HEK293 (cell line): ENCODE measurements at regions not wholly inside any gene's neighbourhood (a gene's known extent, or its start where the extent isn't known, plus 50 kb on each side); places are given as distances from the start of the nearest gene placed in this dataset.

Experiments used
- CTCF ChIA-PET: fragments of 350-600 bp; formaldehyde crosslinking; extraction: SDS; loops from one replicate; lab custom pipeline; 2021; ENCODE audit warnings: antibody characterized with exemption; lab: Yijun Ruan, JAX
- POLR2A ChIA-PET: fragments of 300-600 bp; formaldehyde crosslinking; extraction: SDS; loops from one replicate; lab custom pipeline; 2020; ENCODE audit warnings: antibody characterized with exemption, inconsistent platforms; lab: Yijun Ruan, JAX
- H3K27ac ChIP-seq: fragments of 200-500 bp; sonication (Bioruptor generic); 2 replicates; pipeline ENCODE4 v1.5.1; 2014; ENCODE audit warnings: low read depth, low read length, control low read depth, inconsistent platforms; ENCODE audit errors: extremely low read depth
- H3K36me3 ChIP-seq, 2 experiments: fragments of 200-500 bp in 1 of 2; sonication (Bioruptor generic) in 1 of 2; 1 replicate in 1 of 2; 2 replicates in 1 of 2; pipeline ENCODE4 v1.5.1; 2014 to 2017; ENCODE audit warnings: inconsistent platforms in 2 of 2, low read length in 2 of 2; ENCODE audit not compliant: control insufficient read depth in 2 of 2, insufficient read depth in 1 of 2
- H3K4me1 ChIP-seq: fragments of 200-500 bp; sonication (Bioruptor generic); 2 replicates; pipeline ENCODE4 v1.5.1; 2014; ENCODE audit warnings: mild to moderate bottlenecking, low read length, inconsistent platforms; ENCODE audit not compliant: control insufficient read depth, insufficient read depth
- H3K4me3 ChIP-seq: 2 replicates; pipeline ENCODE4 v1.5.1; 2011; ENCODE audit warnings: low read depth, mild to moderate bottlenecking, control low read depth, low read length, moderate library complexity
- H3K9me3 ChIP-seq: fragments of 200-500 bp; sonication (Bioruptor generic); 2 replicates; pipeline ENCODE4 v1.5.1; 2014; ENCODE audit warnings: low read depth, low read length, inconsistent platforms; ENCODE audit not compliant: control insufficient read depth, insufficient read depth
- BCL11A ChIP-seq: fragments of 450-650 bp; formaldehyde crosslinking; IDR thresholded peaks from 2 replicates; pipeline ENCODE4 v1.5.1; 2016; ENCODE audit warnings: low read depth, missing biosample characterization, missing genetic modification characterization
- BCL11B ChIP-seq: fragments of 450-650 bp; formaldehyde crosslinking; IDR thresholded peaks from 2 replicates; pipeline ENCODE4 v1.5.1; 2016; ENCODE audit warnings: low read depth, missing biosample characterization, missing genetic modification characterization
- KLF1 ChIP-seq: fragments of 450-650 bp; formaldehyde crosslinking; IDR thresholded peaks from 2 replicates; pipeline ENCODE4 v1.5.1; 2016; ENCODE audit warnings: missing biosample characterization, missing genetic modification characterization
- KLF16 ChIP-seq: fragments of 450-650 bp; formaldehyde crosslinking; IDR thresholded peaks from 2 replicates; pipeline ENCODE4 v1.5.1; 2017; ENCODE audit warnings: missing biosample characterization, missing genetic modification characterization
- KLF17 ChIP-seq: fragments of 450-650 bp; formaldehyde crosslinking; IDR thresholded peaks from 2 replicates; pipeline ENCODE4 v1.5.1; 2016; ENCODE audit warnings: missing biosample characterization, missing genetic modification characterization
- PBX3 ChIP-seq: sonication (generic); formaldehyde crosslinking; IDR thresholded peaks from 2 replicates; pipeline ENCODE4 v1.8.1; 2022; ENCODE audit warnings: mild to moderate bottlenecking, moderate library complexity, missing genetic modification reagents
- SP3 ChIP-seq: fragments of 450-650 bp; formaldehyde crosslinking; IDR thresholded peaks from 2 replicates; pipeline ENCODE4 v1.5.1; 2016; ENCODE audit warnings: missing biosample characterization, missing genetic modification characterization
- TRIM28 ChIP-seq: IDR thresholded peaks from 2 replicates; pipeline ENCODE4 v1.6.1; 2011; ENCODE audit warnings: low read length, control low read depth, borderline replicate concordance
- ZBTB21 ChIP-seq: fragments of 450-650 bp; formaldehyde crosslinking; IDR thresholded peaks from 2 replicates; pipeline ENCODE4 v1.5.1; 2017; ENCODE audit warnings: missing biosample characterization, missing genetic modification characterization
- ZBTB48 ChIP-seq: fragments of 450-650 bp; formaldehyde crosslinking; IDR thresholded peaks from 2 replicates; pipeline ENCODE4 v1.5.1; 2016; ENCODE audit warnings: missing biosample characterization, missing genetic modification characterization
- ZEB2 ChIP-seq: fragments of 450-650 bp; formaldehyde crosslinking; IDR thresholded peaks from 2 replicates; pipeline ENCODE4 v1.5.1; 2016; ENCODE audit warnings: missing biosample characterization, missing genetic modification characterization
- ZFP3 ChIP-seq: fragments of 450-650 bp; formaldehyde crosslinking; IDR thresholded peaks from 2 replicates; pipeline ENCODE4 v1.5.1; 2016; ENCODE audit warnings: low read depth, missing biosample characterization, missing genetic modification characterization
- ZNF19 ChIP-seq: fragments of 450-650 bp; formaldehyde crosslinking; IDR thresholded peaks from 2 replicates; pipeline ENCODE4; 2016; ENCODE audit warnings: missing biosample characterization, missing genetic modification characterization, low read depth
- ZNF239 ChIP-seq: fragments of 450-650 bp; formaldehyde crosslinking; IDR thresholded peaks from 2 replicates; pipeline ENCODE4 v1.5.1; 2016; ENCODE audit warnings: missing biosample characterization, missing genetic modification characterization
- ZNF24 ChIP-seq: fragments of 450-650 bp; formaldehyde crosslinking; IDR thresholded peaks from 2 replicates; pipeline ENCODE4 v1.5.1; 2016; ENCODE audit warnings: missing biosample characterization, missing genetic modification characterization
- ZNF266 ChIP-seq: fragments of 450-650 bp; formaldehyde crosslinking; IDR thresholded peaks from 2 replicates; pipeline ENCODE4 v1.5.1; 2016; ENCODE audit warnings: missing biosample characterization, missing genetic modification characterization, low read depth
- ZNF274 ChIP-seq, 2 experiments: fragments of 200-500 bp in 1 of 2; fragments of 450-650 bp in 1 of 2; sonication (Bioruptor generic) in 1 of 2; formaldehyde crosslinking in 1 of 2; IDR thresholded peaks; 2 replicates each; pipeline versions ENCODE4 v1.5.1 to v1.6.1; 2014 to 2016; ENCODE audit warnings: borderline replicate concordance in 1 of 2, inconsistent platforms in 1 of 2, low read length in 1 of 2, missing biosample characterization in 1 of 2, missing genetic modification characterization in 1 of 2
- ZNF398 ChIP-seq: fragments of 450-650 bp; formaldehyde crosslinking; IDR thresholded peaks from 2 replicates; pipeline ENCODE4 v1.5.1; 2017; ENCODE audit warnings: missing biosample characterization, missing genetic modification characterization
- ZNF660 ChIP-seq: fragments of 450-650 bp; IDR thresholded peaks from 2 replicates; pipeline ENCODE4 v1.5.1; 2018; ENCODE audit warnings: missing biosample characterization, mild to moderate bottlenecking, missing genetic modification characterization
- ZNF791 ChIP-seq: fragments of 450-650 bp; formaldehyde crosslinking; IDR thresholded peaks from 2 replicates; pipeline ENCODE4 v1.5.1; 2016; ENCODE audit warnings: missing biosample characterization, missing genetic modification characterization
- ZNF843 ChIP-seq: fragments of 450-650 bp; formaldehyde crosslinking; IDR thresholded peaks from 2 replicates; pipeline ENCODE4 v1.5.1; 2016; ENCODE audit warnings: missing biosample characterization, missing genetic modification characterization
- TF ChIP-seq, protein P1 (sequence below): fragments of 450-650 bp; formaldehyde crosslinking; IDR thresholded peaks from 2 replicates; pipeline ENCODE4 v1.5.1; 2016; ENCODE audit warnings: missing biosample characterization, missing genetic modification characterization
- TF ChIP-seq, protein P2 (sequence below): fragments of 450-650 bp; formaldehyde crosslinking; IDR thresholded peaks from 2 replicates; pipeline ENCODE4 v1.5.1; 2017; ENCODE audit warnings: missing biosample characterization, missing genetic modification characterization

GRCh38 chr2:207252416-207252815, 86.7 kb upstream of the KLF7 start:
- Histone ChIP-seq H3K27ac (no peak overlapping the region), H3K4me1 (no peaks in the 10 kb centered on the region), H3K9me3 (no peaks in the 10 kb centered on the region), H3K36me3 (no peaks in the 10 kb centered on the region)
- CTCF ChIA-PET = interaction anchor here (0.7 kb wide), 1 partner anchor 179 kb away, joined by 4 read pairs; no protein-coding TSS in a partner anchor
- POLR2A ChIA-PET = interaction anchor here (0.6 kb wide), 1 partner anchor 89 kb away, joined by 3 read pairs; no protein-coding TSS in a partner anchor
- TF ChIP-seq ZNF266 (tag by site-specific recombination) (no peak), TRIM28 (no peak), KLF1 (no peak)
- TF ChIP-seq, protein P1, sequence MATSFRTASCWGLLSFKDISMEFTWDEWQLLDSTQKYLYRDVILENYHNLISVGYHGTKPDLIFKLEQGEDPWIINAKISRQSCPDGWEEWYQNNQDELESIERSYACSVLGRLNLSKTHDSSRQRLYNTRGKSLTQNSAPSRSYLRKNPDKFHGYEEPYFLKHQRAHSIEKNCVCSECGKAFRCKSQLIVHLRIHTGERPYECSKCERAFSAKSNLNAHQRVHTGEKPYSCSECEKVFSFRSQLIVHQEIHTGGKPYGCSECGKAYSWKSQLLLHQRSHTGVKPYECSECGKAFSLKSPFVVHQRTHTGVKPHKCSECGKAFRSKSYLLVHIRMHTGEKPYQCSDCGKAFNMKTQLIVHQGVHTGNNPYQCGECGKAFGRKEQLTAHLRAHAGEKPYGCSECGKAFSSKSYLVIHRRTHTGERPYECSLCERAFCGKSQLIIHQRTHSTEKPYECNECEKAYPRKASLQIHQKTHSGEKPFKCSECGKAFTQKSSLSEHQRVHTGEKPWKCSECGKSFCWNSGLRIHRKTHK (tag by site-specific recombination) = no peak
- TF ChIP-seq, all 188 proteins: peak for 0
- no peak overlapping the region for H3K4me3 ChIP-seq

GRCh38 chr2:207252979-207253645, 87.4 kb upstream of the KLF7 start:
- Histone ChIP-seq H3K4me1 (no peaks in the 10 kb centered on the region), H3K27ac (no peak overlapping the region), H3K36me3 (no peaks in the 10 kb centered on the region), H3K4me3 (no peak overlapping the region), H3K9me3 (no peaks in the 10 kb centered on the region)
- CTCF ChIA-PET = interaction anchor here (0.6 kb wide), 1 partner anchor 454 kb away, joined by 3 read pairs; no protein-coding TSS in a partner anchor
- TF ChIP-seq ZNF239 (tag by site-specific recombination) (no peak), KLF17 (no peak), ZNF19 (tag by site-specific recombination) (no peak), KLF16 (tag by site-specific recombination) (no peak), BCL11A (no peak), PBX3 (CRISPR knock-in tag) (no peak), SP3 (tag by site-specific recombination) (no peak), ZNF24 (tag by site-specific recombination) (no peak), ZNF843 (tag by site-specific recombination) (no peak), ZNF660 (no peak), ZBTB21 (no peak), BCL11B (tag by site-specific recombination) (no peak), ZBTB48 (tag by site-specific recombination) (no peak), ZNF398 (tag by site-specific recombination) (no peak), ZNF791 (tag by site-specific recombination) (no peak), ZFP3 (tag by site-specific recombination) (no peak), ZEB2 (tag by site-specific recombination) (no peak), ZNF274 (IDR thresholded peaks at IDR 0.05; ENCODE audit: low read length) (no peak), ZNF274 (tag by site-specific recombination; IDR thresholded peaks at IDR 0.05; ENCODE audit: borderline replicate concordance) (no peak)
- TF ChIP-seq, protein P2, sequence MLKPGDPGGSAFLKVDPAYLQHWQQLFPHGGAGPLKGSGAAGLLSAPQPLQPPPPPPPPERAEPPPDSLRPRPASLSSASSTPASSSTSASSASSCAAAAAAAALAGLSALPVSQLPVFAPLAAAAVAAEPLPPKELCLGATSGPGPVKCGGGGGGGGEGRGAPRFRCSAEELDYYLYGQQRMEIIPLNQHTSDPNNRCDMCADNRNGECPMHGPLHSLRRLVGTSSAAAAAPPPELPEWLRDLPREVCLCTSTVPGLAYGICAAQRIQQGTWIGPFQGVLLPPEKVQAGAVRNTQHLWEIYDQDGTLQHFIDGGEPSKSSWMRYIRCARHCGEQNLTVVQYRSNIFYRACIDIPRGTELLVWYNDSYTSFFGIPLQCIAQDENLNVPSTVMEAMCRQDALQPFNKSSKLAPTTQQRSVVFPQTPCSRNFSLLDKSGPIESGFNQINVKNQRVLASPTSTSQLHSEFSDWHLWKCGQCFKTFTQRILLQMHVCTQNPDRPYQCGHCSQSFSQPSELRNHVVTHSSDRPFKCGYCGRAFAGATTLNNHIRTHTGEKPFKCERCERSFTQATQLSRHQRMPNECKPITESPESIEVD = no peak
- POLR2A ChIA-PET = interaction anchor here (0.6 to 1.8 kb wide), 2 partner anchors 38 to 87 kb away, joined by 6 to 11 read pairs; partner anchors contain the start of gene KLF7
